Activated T-cell treated with anti-CD3 and anti-CD28 coated beads, Interleukin-2, amount 50 U/mL, for 48 hours (primary cell): ENCODE measurements at regions not wholly inside any gene's neighbourhood (a gene's known extent, or its start where the extent isn't known, plus 50 kb on each side); places are given as distances from the start of the nearest gene placed in this dataset.

Experiments used
- DNase-seq, 2 experiments: peaks; one replicate each; pipeline ENCODE4 v3.0.0-alpha.2; 2020

GRCh38 chr6:168154263-168154917 lies 75.4 kb upstream of the FRMD1 start:
- no peak for DNase-seq

DNA sequence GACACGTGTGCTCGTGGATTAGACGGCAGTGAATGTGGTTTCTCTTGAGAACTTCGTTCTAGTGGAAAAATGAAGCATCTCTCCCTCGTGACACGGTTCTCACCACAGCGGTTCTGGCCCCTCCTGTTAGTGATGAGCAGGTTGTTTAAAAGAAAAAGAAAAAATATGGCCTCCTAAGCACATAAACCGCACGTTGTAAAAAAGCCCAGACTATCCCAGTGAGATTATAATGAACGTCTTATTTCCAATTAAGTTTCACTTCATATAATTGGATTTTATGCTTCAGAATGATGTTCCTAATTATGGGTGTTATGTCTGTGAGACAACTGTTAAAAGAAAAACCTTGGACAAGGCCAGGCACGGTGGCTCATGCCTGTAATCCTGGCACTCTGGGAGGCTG lies 74.5 kb upstream of the FRMD1 start:
- no peak for DNase-seq

- DNase-seq: no peak
Measured at GRCh38 chr6:168152980-168153379, 74.0 kb upstream of the FRMD1 start.

GRCh38 chr6:168152306-168152963 lies 73.4 kb upstream of the FRMD1 start:
- no peak for DNase-seq

DNA sequence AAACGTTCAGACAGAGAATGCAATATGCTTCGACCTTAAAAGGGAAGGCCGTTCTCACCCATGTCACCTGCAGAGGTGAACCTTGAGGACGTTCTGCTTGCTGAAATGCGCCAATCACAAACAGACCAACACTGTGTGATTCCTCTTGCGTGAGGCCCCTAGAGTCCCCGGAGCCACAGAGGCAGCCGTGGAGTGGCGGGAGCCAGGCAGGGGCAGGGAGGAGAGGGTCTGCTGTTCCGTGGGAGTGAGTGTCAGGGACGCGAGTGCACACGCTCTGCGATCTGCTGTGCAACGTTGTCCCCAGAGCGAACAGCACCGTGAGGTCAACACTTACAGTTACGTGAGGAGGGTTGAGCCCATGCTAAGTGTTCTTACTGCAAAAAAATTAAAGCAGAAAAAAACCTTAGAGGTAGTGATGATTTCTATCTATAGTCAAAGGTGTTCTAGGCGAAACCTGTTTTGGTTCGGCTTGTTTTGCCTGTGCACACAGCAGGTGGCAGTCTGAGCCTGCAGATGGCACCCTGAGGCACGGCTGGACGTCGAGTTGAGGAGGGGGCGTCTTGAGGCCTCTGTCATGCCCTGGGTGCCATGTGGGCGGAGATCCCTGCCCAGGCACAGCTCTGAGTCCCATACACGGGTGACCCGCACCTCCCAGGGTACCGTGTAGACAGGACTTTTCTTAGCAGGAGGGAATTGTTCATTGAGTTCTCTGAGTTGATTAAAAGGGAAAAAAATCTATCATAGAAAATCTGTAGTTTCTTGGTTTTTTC lies 71.7 kb upstream of the FRMD1 start:
- DNase-seq: no peak

DNA sequence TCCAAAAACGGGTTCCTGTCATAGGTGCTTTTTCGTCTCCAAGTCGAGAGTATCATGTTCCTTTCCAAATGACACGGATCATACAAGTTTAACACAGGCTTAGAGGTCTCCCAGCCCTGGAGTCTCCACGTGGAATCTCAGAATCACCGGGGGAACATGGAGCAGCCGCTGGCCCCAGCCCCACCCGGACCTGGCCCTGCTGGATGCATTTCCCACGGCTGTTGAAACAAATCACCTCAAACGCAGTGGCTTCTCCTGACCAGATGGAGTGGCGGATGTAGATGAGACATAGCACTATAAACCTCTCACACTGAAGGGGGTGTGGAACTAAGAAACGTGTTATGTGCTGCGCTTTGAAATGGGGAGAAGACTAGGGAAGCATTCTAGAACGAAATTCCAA lies 70.0 kb upstream of the FRMD1 start:
- no peak for DNase-seq

DNA sequence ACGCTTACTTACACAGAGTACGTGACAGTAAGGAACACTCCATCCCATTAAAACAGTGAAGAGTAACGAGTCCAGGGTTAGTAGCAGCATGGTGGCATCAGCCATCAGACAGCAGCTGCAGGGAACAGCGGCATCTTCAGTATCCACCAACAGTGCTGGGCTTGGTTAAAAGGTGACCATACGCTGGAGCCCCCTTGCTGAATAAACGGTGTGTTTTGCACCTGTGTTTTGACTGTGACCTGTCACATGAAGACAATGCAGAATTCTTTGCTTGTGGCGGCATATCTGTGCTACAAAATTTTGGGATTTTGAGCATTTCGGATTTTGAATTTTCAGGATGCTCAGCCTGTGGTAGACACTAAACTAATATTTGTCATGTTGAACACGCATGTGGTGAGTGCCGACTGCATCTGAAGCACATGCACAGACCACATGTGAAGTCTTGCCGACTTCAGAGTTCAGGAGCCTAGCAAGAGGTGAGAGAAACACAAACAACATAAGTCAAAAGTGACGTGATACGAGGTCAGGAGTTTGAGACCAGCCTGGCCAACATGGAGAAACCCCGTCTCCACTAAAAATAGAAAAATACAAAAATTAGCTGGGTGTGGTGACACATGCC lies 69.3 kb upstream of the FRMD1 start:
- no peak for DNase-seq

GRCh38 chr6:168147205-168147738 lies 68.3 kb upstream of the FRMD1 start:
- no peak for DNase-seq

DNA sequence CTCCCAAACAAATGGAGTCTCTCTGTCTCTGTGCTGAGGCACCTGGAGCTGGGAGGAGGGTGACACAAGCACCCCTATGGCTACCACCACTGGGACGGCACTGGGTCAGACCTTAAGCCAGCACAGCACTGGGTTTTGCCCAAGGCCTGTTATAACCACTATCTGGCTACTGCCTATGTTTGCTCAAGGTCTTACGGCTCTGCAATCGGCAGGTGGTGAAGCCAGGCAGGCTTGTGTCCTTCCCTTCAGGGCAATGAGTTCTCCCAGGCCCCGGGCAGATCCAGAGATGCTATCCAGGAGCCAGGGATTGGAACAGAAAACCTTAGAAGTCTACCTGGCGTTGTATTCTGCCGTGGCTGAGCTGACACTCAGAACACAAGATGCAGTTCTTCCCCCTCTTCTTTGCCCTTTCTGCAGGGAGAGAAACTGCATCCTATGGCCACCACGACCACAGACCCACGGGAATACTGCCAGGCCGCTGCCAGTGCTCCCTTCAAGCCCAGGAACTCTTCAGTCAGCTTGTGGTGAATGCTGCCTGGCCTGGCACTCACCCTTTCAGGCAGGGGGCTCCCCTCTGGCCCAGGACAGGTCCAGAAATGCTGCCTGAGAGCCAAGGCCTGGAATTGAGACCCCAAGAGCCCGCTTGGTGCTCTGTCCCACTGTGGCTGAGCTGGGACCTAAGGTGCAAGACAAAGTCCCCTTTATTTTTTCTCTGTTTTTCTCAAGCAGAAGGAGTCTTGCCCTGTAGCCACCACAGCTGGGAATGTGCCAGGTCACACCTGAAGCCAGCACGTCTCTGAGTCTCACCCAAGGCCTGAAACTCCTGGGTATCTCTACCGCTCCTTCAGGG lies 67.0 kb upstream of the FRMD1 start:
- no peak for DNase-seq

DNA sequence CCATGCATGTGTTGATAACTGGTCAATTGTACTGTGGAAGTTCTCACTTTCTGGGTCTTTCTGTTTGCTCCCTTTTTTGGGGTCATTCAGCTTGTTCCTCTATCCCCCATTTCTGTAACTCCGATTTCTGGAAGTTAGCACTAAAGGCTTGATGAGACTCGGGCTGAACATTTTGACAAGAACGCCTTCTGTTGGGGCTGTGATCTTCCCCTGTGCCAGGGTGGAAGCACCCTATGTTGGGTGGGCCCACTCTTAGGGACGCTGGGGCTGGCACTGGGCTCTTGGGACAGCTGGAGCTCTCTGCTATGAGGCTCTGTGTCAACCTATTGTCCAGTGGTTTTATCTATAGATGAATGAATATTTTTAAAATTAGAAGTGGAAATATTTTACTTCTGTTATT lies 60.1 kb upstream of the FRMD1 start:
- no peak for DNase-seq

DNA sequence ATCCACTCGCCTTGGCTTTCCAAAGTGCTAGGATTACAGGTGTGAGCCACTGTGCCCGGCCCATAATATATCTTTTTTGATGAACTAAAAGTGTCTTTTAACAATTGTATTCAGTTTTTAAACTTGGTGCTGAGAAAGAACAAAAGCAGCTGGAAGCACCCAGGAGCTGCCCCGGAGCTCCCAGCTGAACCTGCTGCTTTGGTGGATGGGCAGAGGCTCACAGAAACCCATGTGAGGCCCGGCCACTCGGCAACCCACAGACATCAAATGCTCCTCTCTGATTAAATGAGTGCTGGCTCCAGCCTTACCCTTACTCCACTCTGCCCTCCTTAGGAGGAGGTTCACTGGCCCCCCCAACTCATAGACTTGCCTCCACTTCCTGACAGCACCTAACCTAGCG lies 59.4 kb upstream of the FRMD1 start:
- no peak for DNase-seq

GRCh38 chr6:168137024-168137423 lies 58.0 kb upstream of the FRMD1 start:
- DNase-seq: no peak

DNA sequence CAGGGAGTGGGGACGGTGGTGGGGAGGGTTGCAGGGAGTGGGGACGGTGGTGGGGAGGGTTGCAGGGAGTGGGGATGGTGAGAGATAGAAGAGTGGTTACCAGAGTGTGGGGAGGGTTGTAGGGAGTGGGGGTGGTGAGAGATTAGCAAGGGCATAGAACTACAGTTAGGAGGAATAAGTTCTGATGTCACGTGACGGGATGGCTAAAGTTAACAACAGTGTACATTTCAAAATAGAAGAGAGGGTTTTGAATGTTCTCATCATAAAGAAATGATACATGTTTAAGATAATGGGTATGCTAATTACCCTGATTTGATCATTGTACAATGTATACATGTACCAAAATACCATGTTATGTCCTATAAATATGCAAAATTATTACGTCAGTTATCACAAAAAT lies 57.6 kb upstream of the FRMD1 start:
- no peak for DNase-seq

- peak in 1 of 2 experiments; percentile 2 for DNase-seq
Measured at GRCh38 chr6:168136001-168136400, 57.0 kb upstream of the FRMD1 start.

DNA sequence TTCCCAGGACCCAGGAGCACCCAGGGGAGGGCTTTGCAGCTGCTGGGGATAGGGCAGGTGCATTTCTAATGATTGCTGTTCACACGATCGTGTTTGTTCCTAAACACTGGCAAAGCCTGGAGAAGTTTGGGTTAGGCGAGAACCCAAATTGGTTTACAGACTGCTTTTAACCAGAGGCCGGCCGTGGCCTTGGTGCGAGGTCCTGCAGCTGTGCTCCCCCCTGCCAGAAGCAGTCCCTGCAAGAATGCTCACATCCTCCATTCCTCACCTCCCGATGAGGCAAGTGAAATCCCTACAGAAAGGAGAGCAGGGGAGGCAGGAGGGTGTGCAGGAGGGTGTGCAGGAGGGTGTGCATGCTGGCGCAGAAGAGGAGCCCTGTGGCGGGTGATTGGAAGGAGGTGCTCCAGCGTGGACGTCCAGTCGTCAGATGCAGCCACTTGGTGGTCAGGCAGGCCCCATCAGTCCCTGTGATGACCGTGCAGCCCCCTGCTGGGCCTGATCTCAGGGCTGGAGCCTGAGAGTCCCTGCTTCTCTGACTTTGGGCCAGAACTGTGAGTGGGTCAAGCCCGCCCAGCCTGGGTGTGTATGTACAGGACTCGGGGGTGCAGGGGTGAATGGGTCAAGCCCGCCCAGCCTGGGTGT lies 55.7 kb upstream of the FRMD1 start:
- no peak for DNase-seq

DNA sequence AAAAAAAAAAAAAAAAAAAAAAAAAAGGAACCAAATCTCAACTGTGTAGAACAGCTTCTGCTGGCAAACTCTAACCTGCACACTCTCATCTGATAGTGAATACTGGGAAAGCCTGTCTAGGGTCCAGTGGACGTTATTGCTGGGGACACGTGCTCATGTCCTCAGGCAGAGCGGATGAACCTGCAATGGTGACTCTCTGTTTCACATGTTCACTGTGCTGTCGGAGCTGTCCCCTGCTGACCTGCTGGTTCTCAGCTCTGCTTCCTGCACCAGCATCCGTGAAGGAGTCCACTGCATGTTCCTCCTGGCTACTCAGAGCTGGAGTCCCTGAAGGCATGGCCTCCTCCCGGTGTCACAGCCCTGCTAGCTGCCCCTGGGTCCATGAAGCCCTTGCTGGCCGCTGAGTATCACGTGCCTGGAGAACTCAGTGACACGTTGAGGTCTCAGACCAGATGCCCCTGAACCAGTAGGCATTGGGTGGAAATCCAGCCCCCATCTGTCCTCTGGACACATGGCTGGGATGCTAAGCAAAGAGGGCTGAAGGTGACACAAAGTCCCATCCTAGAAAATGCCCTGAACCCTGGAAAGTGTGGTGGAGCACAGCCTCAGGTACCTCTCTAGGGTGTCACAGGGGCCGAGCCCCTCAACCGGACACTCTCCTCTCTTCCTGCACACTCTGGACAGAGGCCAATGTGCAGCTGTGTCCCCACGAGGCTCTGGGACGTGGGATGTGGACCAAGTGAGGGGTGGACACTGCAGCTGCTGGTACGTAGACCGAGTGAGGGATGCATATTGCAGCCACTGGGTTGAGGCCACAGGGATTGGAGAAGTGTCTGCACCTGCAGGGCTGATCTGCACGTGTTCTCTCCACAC lies 54.9 kb upstream of the FRMD1 start:
- peak in 1 of 2 experiments; percentile 8 for DNase-seq

- DNase-seq: peak in 1 of 2 experiments; percentile 4
Measured at GRCh38 chr6:168133168-168133561, 54.2 kb upstream of the FRMD1 start.

GRCh38 chr6:168132531-168133167 lies 53.6 kb upstream of the FRMD1 start:
- peak in 1 of 2 experiments; percentile 18 for DNase-seq

GRCh38 chr6:168131464-168132415 lies 52.7 kb upstream of the FRMD1 start:
- DNase-seq: no peak
